ENCODE measurements at regions not wholly inside any gene's neighbourhood (a gene's known extent, or its start where the extent isn't known, plus 50 kb on each side); places are given as distances from the start of the nearest gene placed in this dataset.

GRCh38 chr7:131773413-131773812, 217.0 kb upstream of the PODXL start:
- no peaks in the 10 kb centered on the region for H3K9me3 ChIP-seq (replicated peaks; ENCODE audit: control insufficient read depth, insufficient read depth, low read length)
- no peak overlapping the region for H2AFZ ChIP-seq (ENCODE audit: low read depth, low read length)
- intact Hi-C loops (cut with micrococcal nuclease) = no loop called here
- no peak overlapping the region for H3K4me3 ChIP-seq (replicated peaks in 1 of 3; ENCODE audit: insufficient read depth in 1 of 3, low read depth in 1 of 3, low read length in 3 of 3)
- no peaks in the 10 kb centered on the region for H3K9me1 ChIP-seq (replicated peaks; ENCODE audit: control insufficient read depth, extremely low read depth, insufficient read depth, low read length)
- no peak overlapping the region for H3K9ac ChIP-seq (replicated peaks; ENCODE audit: extremely low read depth, insufficient read depth, low read length)
- no peak overlapping the region for H3K27ac ChIP-seq (ENCODE audit: insufficient read depth, low read depth, low read length)
- TF ChIP-seq GATA2 (IDR thresholded peaks at IDR 0.05; ENCODE audit: insufficient read depth, insufficient read length, low read depth, low read length) (no peak), POLR2A (IDR thresholded peaks at IDR 0.05; ENCODE audit: low read depth, low read length) (no peak), FOS (IDR thresholded peaks at IDR 0.05; ENCODE audit: borderline replicate concordance, insufficient read depth, low read length) (no peak), MYC (IDR thresholded peaks at IDR 0.05; ENCODE audit: low read depth, low read length) (no peak)
- no peak for FAIRE-seq
- H3K27me3 ChIP-seq (ENCODE audit: control insufficient read depth in 2 of 2, insufficient read depth in 2 of 2, low read length in 2 of 2) = no peaks in the 10 kb centered on the region
- no peaks in the 10 kb centered on the region for H3K79me2 ChIP-seq (ENCODE audit: control insufficient read depth, insufficient read depth, low read length)
- ChIA-PET POLR2A (no interaction called here), CTCF (interaction anchor here (1.0 kb wide), 1 partner anchor 86 kb away, joined by 4 read pairs; no protein-coding TSS in a partner anchor)
- no peak for DNase-seq (ENCODE audit: low read depth, low spot score)
- BruUV-seq (replicated peaks) = no TSS peak
- H3K4me1 ChIP-seq (ENCODE audit: control insufficient read depth, extremely low read depth, insufficient read depth, low read length) = no peaks in the 10 kb centered on the region
- H3K36me3 ChIP-seq (ENCODE audit: control insufficient read depth in 2 of 2, extremely low read depth in 1 of 2, insufficient read depth in 2 of 2, low read length in 2 of 2) = no peaks in the 10 kb centered on the region
- H4K20me1 ChIP-seq (replicated peaks; ENCODE audit: control insufficient read depth, extremely low read depth, insufficient read depth, low read length) = no peaks in the 10 kb centered on the region
- H3K4me2 ChIP-seq (ENCODE audit: insufficient read depth, low read length) = no peak overlapping the region
- dilution Hi-C loops (cut with MboI; ENCODE audit: extremely low pct_ligation_motif_present, low sequenced_read_pairs) = no loop called here

DNA sequence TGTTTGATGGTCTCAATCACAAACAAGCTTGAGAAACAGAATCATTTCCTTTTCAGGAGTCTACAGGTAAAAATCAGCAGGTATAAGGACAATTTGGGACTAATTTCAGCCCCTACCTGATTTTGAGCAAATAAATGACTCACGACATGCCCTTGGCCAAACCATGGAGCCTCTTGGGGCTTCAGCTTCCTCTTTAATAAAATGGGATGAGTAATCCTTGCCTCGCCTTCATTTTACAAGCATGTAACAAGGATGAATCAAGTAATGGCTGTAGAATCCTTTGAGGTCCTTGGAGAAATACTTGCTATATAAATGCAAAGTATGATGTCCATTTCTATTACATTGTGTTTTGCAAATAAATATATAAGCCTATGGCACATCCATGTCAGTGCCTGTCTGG, 212.8 kb upstream of the PODXL start:
- dilution Hi-C loops (cut with MboI; ENCODE audit: extremely low pct_ligation_motif_present, low sequenced_read_pairs) = no loop called here

More for the DNA sequence above, 212.8 kb upstream of the PODXL start:
- TF ChIP-seq JUN (IDR thresholded peaks at IDR 0.05; ENCODE audit: borderline replicate concordance, insufficient read depth, insufficient read length, low read depth) (no peak), CTCF (IDR thresholded peaks at IDR 0.05; ENCODE audit: extremely low read depth in 1 of 2, insufficient read depth in 1 of 2, low read depth in 1 of 2, low read length in 2 of 2) (no peak), MYC (IDR thresholded peaks at IDR 0.05; ENCODE audit: low read depth, low read length) (no peak), POLR2AphosphoS5 (IDR thresholded peaks at IDR 0.05; ENCODE audit: insufficient read depth, low read depth, low read length) (no peak), MAX (IDR thresholded peaks at IDR 0.05; ENCODE audit: insufficient read depth, insufficient read length) (no peak), EZH2 (IDR thresholded peaks at IDR 0.05; ENCODE audit: borderline replicate concordance, low read depth, low read length, severe bottlenecking) (no peak), GATA2 (IDR thresholded peaks at IDR 0.05; ENCODE audit: insufficient read depth, insufficient read length, low read depth, low read length) (no peak), POLR2A (IDR thresholded peaks at IDR 0.05; ENCODE audit: low read depth, low read length) (no peak), FOS (IDR thresholded peaks at IDR 0.05; ENCODE audit: borderline replicate concordance, insufficient read depth, low read length) (no peak)
- Histone ChIP-seq H3K4me2 (ENCODE audit: insufficient read depth, low read length) (no peak overlapping the region), H3K27me3 (ENCODE audit: control insufficient read depth in 2 of 2, insufficient read depth in 2 of 2, low read length in 2 of 2) (peaks cover 0 to 2% of the 10 kb centered on the region in 2 experiments), H3K9ac (replicated peaks; ENCODE audit: extremely low read depth, insufficient read depth, low read length) (no peak overlapping the region), H3K9me1 (replicated peaks; ENCODE audit: control insufficient read depth, extremely low read depth, insufficient read depth, low read length) (no peaks in the 10 kb centered on the region), H2AFZ (ENCODE audit: low read depth, low read length) (no peak overlapping the region), H3K4me3 (replicated peaks in 1 of 3; ENCODE audit: insufficient read depth in 1 of 3, low read depth in 1 of 3, low read length in 3 of 3) (no peak overlapping the region), H3K9me3 (replicated peaks; ENCODE audit: control insufficient read depth, insufficient read depth, low read length) (no peaks in the 10 kb centered on the region), H4K20me1 (replicated peaks; ENCODE audit: control insufficient read depth, extremely low read depth, insufficient read depth, low read length) (no peaks in the 10 kb centered on the region), H3K27ac (ENCODE audit: insufficient read depth, low read depth, low read length) (no peak overlapping the region), H3K4me1 (ENCODE audit: control insufficient read depth, extremely low read depth, insufficient read depth, low read length) (no peaks in the 10 kb centered on the region), H3K79me2 (ENCODE audit: control insufficient read depth, insufficient read depth, low read length) (no peaks in the 10 kb centered on the region), H3K36me3 (ENCODE audit: control insufficient read depth in 2 of 2, extremely low read depth in 1 of 2, insufficient read depth in 2 of 2, low read length in 2 of 2) (no peaks in the 10 kb centered on the region)
- POLR2A ChIA-PET = no interaction called here
- BruUV-seq (replicated peaks) = no TSS peak
- CTCF ChIA-PET = no interaction called here
- DNase-seq (ENCODE audit: low read depth, low spot score) = no peak
- FAIRE-seq = no peak
- intact Hi-C loops (cut with micrococcal nuclease) = no loop called here
